ENCODE measurements at regions not wholly inside any gene's neighbourhood (a gene's known extent, or its start where the extent isn't known, plus 50 kb on each side); places are given as distances from the start of the nearest gene placed in this dataset.

DNA sequence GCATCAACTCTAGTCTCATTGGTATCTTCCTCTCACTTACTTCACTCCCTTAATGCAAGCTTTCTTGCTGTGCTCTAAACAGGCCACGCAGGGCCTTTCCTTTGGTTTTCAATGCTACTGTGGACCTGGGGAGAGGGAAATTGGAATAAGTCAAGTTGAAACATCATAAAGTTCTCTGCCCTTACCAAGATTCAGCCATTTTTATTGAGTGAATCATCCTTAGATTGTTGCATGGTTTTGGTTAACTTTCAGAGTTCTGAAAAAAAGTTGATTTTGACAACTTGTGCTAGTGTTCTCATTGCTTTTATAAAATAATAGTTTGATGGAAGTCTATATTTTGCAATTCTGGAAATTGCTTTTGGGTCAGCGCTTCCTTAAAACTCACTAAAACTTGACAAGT lies 852.8 kb upstream of the ACVR2A start:
- H3K27me3 ChIP-seq: no peaks in the 10 kb centered on the region
- H3K4me1 ChIP-seq: peaks cover 0 to 6% (median 1%) of the 10 kb centered on the region in 4 donors
- H3K36me3 ChIP-seq: no peaks in the 10 kb centered on the region
- WGBS, 2 donors: 95 to 97% methylated on average over 2 of the region's 2 CpGs
- no peak for TF ChIP-seq POLR2A (IDR thresholded peaks at IDR 0.05)
- TF ChIP-seq, protein P1, sequence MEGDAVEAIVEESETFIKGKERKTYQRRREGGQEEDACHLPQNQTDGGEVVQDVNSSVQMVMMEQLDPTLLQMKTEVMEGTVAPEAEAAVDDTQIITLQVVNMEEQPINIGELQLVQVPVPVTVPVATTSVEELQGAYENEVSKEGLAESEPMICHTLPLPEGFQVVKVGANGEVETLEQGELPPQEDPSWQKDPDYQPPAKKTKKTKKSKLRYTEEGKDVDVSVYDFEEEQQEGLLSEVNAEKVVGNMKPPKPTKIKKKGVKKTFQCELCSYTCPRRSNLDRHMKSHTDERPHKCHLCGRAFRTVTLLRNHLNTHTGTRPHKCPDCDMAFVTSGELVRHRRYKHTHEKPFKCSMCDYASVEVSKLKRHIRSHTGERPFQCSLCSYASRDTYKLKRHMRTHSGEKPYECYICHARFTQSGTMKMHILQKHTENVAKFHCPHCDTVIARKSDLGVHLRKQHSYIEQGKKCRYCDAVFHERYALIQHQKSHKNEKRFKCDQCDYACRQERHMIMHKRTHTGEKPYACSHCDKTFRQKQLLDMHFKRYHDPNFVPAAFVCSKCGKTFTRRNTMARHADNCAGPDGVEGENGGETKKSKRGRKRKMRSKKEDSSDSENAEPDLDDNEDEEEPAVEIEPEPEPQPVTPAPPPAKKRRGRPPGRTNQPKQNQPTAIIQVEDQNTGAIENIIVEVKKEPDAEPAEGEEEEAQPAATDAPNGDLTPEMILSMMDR (IDR thresholded peaks at IDR 0.05): no peak
- TF ChIP-seq EP300 (IDR thresholded peaks at IDR 0.05): no peak
- no peak for TF ChIP-seq POLR2AphosphoS5 (IDR thresholded peaks at IDR 0.05)
- DNase-seq: no peak
- no peak overlapping the region for H3K4me3 ChIP-seq
- no peak overlapping the region for H3K27ac ChIP-seq
- intact Hi-C loops (cut with DNase I): no loop called here
- H3K9me3 ChIP-seq: no peaks in the 10 kb centered on the region

DNA sequence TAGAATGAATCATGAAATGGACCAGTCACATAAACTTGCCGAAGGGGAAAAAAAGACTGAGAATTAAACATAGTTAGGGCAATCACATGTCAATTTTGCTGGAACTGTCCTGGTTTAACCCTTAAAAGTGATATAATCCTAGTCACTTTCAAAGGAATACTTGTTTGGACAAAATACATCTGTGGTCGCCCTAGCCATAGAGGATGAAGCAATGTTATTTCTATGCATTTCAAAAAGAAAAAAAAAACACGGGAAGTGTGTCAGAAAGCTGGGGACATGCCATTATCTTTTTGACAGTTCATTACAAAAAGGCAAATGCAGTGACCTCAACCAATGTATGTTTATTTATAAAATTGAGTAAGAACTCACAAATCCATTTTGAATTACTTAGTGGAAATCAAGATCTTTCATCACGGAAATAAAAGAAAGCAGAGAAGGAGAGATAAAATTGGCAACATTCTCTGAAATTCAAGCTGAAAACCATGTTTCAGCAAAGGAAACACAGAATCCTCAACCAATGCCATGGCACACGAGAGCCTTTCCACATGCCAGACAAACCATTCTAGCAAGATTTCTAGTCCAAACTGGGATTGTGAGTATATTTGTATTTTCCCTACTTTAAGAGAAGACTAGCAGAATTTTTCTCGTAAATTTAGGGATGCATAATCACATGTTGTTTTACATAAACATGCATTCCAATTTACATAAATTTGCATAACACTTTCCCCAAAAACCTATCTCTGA lies 854.3 kb upstream of the ACVR2A start:
- Histone ChIP-seq H3K4me3 (no peak overlapping the region), H3K9me3 (no peaks in the 10 kb centered on the region), H3K4me1 (peaks cover 0 to 14% (median 10%) of the 10 kb centered on the region in 4 donors), H3K27ac (no peak overlapping the region), H3K27me3 (no peaks in the 10 kb centered on the region), H3K36me3 (no peaks in the 10 kb centered on the region)
- DNase-seq: no peak
- WGBS, 2 donors: 75 to 79% methylated on average over 6 of the region's 6 CpGs
- intact Hi-C loops (cut with DNase I): no loop called here
- TF ChIP-seq POLR2AphosphoS5 (IDR thresholded peaks at IDR 0.05) (no peak), POLR2A (IDR thresholded peaks at IDR 0.05) (no peak), EP300 (IDR thresholded peaks at IDR 0.05) (no peak)
- TF ChIP-seq, protein P1 (IDR thresholded peaks at IDR 0.05): no peak

DNA sequence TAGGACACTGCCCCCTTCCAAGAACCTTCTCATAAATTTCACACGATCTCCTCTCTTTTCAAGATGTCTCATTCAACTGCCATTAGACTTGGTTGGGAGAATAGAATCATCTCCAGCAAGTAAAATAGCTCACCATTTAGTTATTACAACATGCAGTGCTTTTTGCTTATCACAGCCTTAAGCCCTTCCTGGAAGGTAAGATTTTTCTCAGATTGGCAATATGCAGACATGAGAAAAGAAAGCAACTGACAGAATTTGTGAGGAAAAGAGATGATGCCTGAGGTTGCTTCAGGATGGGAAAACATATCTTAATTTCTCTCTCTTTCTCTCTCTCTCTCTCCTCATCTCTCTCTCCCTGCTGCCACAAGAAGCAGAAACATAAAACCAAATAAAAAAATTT lies 855.1 kb upstream of the ACVR2A start:
- Histone ChIP-seq H3K9me3 (no peaks in the 10 kb centered on the region), H3K27ac (no peak overlapping the region), H3K4me3 (no peak overlapping the region), H3K27me3 (no peaks in the 10 kb centered on the region), H3K4me1 (peaks cover 0 to 22% (median 10%) of the 10 kb centered on the region in 4 donors), H3K36me3 (no peaks in the 10 kb centered on the region)
- TF ChIP-seq, protein P1 (IDR thresholded peaks at IDR 0.05): no peak
- TF ChIP-seq POLR2A (IDR thresholded peaks at IDR 0.05) (no peak), EP300 (IDR thresholded peaks at IDR 0.05) (no peak), POLR2AphosphoS5 (IDR thresholded peaks at IDR 0.05) (no peak)
- DNase-seq: no peak
- intact Hi-C loops (cut with DNase I): no loop called here
- 76 to 83% methylated on average over 1 of the region's 1 CpG for WGBS, 2 donors

DNA sequence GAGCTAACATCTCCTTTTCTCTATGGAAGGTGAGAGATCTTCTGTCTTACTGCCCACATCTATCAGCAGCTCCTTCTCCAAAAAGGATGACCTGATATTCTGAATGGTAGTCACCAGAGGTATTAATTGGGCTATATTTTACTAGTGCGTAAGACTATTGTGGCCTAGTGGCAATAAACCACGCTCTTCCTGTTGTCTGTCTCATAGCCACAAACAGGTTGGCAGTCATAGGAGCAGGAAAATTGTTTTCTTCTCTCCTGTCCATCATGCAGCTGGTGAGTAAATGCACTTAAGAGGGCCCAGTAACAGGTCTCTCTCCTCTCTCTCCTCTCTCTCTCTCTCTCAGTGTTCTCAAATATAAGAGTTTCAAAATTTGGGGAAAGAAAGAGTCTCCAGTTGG lies 856.8 kb upstream of the ACVR2A start:
- intact Hi-C loops (cut with DNase I): no loop called here
- TF ChIP-seq POLR2A (IDR thresholded peaks at IDR 0.05) (no peak), EP300 (IDR thresholded peaks at IDR 0.05) (no peak), POLR2AphosphoS5 (IDR thresholded peaks at IDR 0.05) (no peak)
- TF ChIP-seq, protein P1 (IDR thresholded peaks at IDR 0.05): no peak
- Histone ChIP-seq H3K27ac (no peak overlapping the region), H3K36me3 (no peaks in the 10 kb centered on the region), H3K4me3 (no peak overlapping the region), H3K27me3 (no peaks in the 10 kb centered on the region), H3K4me1 (peaks cover 0 to 24% (median 10%) of the 10 kb centered on the region in 4 donors), H3K9me3 (no peaks in the 10 kb centered on the region)
- 89 to 95% methylated on average over 2 of the region's 2 CpGs for WGBS, 2 donors
- DNase-seq: no peak

All from sigmoid colon (tissue), 6 donors.